Fibroblast of skin of abdomen (primary cell): ENCODE measurements at regions not wholly inside any gene's neighbourhood (a gene's known extent, or its start where the extent isn't known, plus 50 kb on each side); places are given as distances from the start of the nearest gene placed in this dataset.
"Not testable (repeated sequence)": the region's sequence is repeated elsewhere in the genome, so short reads cannot be mapped to it uniquely, and the experiment has no call there.

Source experiments
- DNase-seq: peaks from one replicate; pipeline ENCODE4 v3.0.0-alpha.2; 2013

GRCh38 chr1:223952801-223953200 is 107.1 kb upstream of the TP53BP2 start:
- DNase-seq, result not testable (repeated sequence)

GRCh38 chr1:223951551-223951950 is 105.8 kb upstream of the TP53BP2 start:
- not testable (repeated sequence) for DNase-seq

GRCh38 chr1:223949944-223950343 is 104.2 kb upstream of the TP53BP2 start:
- DNase-seq, result not testable (repeated sequence)

- DNase-seq, result not testable (repeated sequence)
Observed at GRCh38 chr1:223948041-223948440, 102.3 kb upstream of the TP53BP2 start.

- not testable (repeated sequence) for DNase-seq
Observed at GRCh38 chr1:223936592-223936991, 90.8 kb upstream of the TP53BP2 start.

- DNase-seq, result not testable (repeated sequence)
Observed at GRCh38 chr1:223931476-223931875, 85.7 kb upstream of the TP53BP2 start.

- not testable (repeated sequence) for DNase-seq
Observed at GRCh38 chr1:223920805-223921204, 75.1 kb upstream of the TP53BP2 start.

GRCh38 chr1:223915476-223915875 is 69.7 kb upstream of the TP53BP2 start:
- DNase-seq, result not testable (repeated sequence)

DNA sequence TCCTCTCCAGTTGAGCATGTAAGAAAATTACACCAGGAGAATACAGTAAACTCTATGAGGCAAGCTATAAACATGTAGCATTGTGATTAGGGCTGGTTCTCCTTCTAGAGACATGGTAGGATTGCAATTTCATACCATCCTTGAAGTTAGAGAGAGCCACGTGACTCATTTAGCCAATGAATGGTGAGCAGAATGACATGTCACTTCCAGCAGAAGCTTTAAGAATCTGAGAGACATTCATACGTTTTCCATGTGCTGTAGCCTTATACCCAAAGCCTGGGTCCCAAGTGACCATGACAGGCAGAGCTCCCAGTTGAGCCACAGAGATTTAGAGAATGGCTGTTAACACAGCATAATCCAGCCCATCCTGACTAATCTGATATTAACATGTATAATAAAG is 68.0 kb upstream of the TP53BP2 start:
- not testable (repeated sequence) for DNase-seq

DNA sequence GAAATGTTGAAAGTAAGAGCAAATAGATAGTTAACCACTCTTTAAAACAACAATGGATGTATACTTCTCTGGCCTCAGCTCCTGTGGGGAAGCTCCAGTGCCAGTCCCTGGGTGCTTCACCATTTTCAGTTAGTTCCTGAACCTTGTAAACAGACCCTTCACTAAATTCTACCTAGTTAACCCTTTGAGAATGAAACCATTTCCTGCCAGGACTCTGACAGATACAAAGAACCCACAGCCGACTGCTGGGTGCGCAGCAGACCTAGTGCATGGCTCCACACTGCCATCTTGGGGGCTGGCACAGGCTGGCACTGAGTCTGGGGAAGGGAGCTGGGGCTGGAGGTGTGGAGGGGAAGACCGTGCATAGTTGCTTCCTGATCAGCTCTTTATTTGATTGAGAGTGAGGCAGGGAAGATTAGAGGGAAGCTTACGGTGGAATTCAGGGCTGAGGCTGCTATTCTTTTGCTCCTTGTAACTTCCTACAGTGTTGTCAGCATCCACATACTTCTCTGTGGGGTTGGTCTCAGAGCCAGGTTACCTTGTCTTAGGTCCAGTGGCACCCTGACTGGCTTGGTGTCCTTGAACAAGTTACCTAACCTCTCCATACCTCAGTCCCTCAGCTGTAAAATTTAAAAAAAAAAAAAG is 62.3 kb upstream of the TP53BP2 start:
- DNase-seq, result not testable (repeated sequence)

DNA sequence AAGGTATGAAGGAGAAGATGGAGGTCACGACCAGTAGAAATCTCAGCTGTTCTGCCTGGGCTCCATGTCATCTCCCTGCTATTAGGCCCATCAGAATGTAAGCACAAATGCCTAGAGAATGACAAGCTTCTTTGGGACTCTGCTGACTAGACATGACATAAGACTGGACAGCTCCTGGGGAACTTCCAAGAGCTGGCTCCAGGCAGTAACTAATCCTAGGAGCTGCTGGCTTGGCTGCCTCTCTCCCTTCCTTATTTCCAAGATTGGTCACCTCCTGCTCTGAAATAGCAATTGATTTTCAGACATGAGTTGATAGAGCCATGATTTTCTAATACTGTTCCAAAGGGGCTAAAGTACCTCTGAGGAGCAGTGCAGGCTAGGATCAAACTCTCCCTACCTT is 57.5 kb upstream of the TP53BP2 start:
- DNase-seq, result not testable (repeated sequence)

GRCh38 chr1:223899775-223900174 is 54.0 kb upstream of the TP53BP2 start:
- peak; percentile 13 for DNase-seq

- DNase-seq, result not testable (repeated sequence)
Observed at GRCh38 chr1:223897097-223897496, 51.4 kb upstream of the TP53BP2 start.

DNA sequence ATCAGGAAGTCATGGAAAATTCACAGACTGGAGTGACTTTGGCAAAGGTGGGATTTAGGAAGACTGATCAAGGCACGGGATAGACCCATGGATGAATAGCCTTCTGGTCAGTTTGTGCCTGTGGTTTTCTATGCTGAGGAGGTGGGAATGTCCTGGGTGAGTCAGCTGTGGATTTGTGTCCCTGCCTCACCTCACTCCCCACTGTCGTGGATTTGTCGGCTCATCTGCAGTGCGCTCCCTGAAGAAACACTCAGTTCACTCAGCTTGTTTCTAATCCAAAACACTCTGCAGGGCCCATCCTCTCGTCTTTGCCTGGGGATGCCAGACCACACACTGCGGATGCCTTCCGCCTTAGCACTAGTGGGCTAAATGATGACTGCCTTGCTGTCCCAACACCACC is 50.2 kb upstream of the TP53BP2 start:
- DNase-seq, result not testable (repeated sequence)
